GM19372 (cell line): ENCODE measurements at regions not wholly inside any gene's neighbourhood (a gene's known extent, or its start where the extent isn't known, plus 50 kb on each side); places are given as distances from the start of the nearest gene placed in this dataset.

Experiments
- ATAC-seq: cut with Tn5 transposase; IDR thresholded peaks from one replicate; pipeline ENCODE4 v1.9.1; 2021; ENCODE audit warnings: mild to moderate bottlenecking, low read depth, moderate library complexity; ENCODE audit not compliant: unreplicated experiment

- ATAC-seq = no peak
Measured at GRCh38 chr10:88104223-88104622, 240.8 kb downstream of the PTEN start.

- ATAC-seq = no peak
Measured at GRCh38 chr10:88106366-88106765, 242.9 kb downstream of the PTEN start.

- no peak for ATAC-seq
Measured at GRCh38 chr10:88107296-88108097, 244.1 kb downstream of the PTEN start.

GRCh38 chr10:88108115-88108610 is 244.7 kb downstream of the PTEN start:
- peak; percentile 37 for ATAC-seq

- no peak for ATAC-seq
Measured at GRCh38 chr10:88110355-88110754, 246.9 kb downstream of the PTEN start.

GRCh38 chr10:88110822-88111221 is 247.4 kb downstream of the PTEN start:
- no peak for ATAC-seq

- no peak for ATAC-seq
Measured at GRCh38 chr10:88111294-88111693, 247.9 kb downstream of the PTEN start.

- no peak for ATAC-seq
Measured at GRCh38 chr10:88113232-88113631, 249.8 kb downstream of the PTEN start.

- no peak for ATAC-seq
Measured at GRCh38 chr10:88113657-88114272, 250.3 kb downstream of the PTEN start.

GRCh38 chr10:88114368-88114767 is 250.9 kb downstream of the PTEN start:
- ATAC-seq = no peak

GRCh38 chr10:88115407-88115806 is 252.0 kb downstream of the PTEN start:
- no peak for ATAC-seq

- ATAC-seq = no peak
Measured at GRCh38 chr10:88115968-88116367, 252.5 kb downstream of the PTEN start.

GRCh38 chr10:88116481-88116880 is 253.1 kb downstream of the PTEN start:
- ATAC-seq = no peak

- peak; percentile 36 for ATAC-seq
Measured at GRCh38 chr10:88116971-88117626, 253.7 kb downstream of the PTEN start.

- no peak for ATAC-seq
Measured at GRCh38 chr10:88117869-88118632, 254.6 kb downstream of the PTEN start.

- ATAC-seq = no peak
Measured at GRCh38 chr10:88118729-88119128, 255.3 kb downstream of the PTEN start.

- no peak for ATAC-seq
Measured at GRCh38 chr10:88119160-88119559, 255.7 kb downstream of the PTEN start.

- no peak for ATAC-seq
Measured at GRCh38 chr10:88120075-88120474, 256.6 kb downstream of the PTEN start.

GRCh38 chr10:88120599-88121333 is 257.3 kb downstream of the PTEN start:
- no peak for ATAC-seq

GRCh38 chr10:88121361-88121760 is 257.9 kb downstream of the PTEN start:
- ATAC-seq = no peak
